GM12891 (cell line): ENCODE measurements at regions not wholly inside any gene's neighbourhood (a gene's known extent, or its start where the extent isn't known, plus 50 kb on each side); places are given as distances from the start of the nearest gene placed in this dataset.

Source experiments
- POLR2A ChIP-seq: IDR thresholded peaks from 2 replicates; pipeline ENCODE4 v1.6.1; 2011; ENCODE audit warnings: low read depth, low read length, control low read depth
- POLR2AphosphoS5 ChIP-seq: IDR thresholded peaks from 2 replicates; pipeline ENCODE4 v1.6.1; 2011; ENCODE audit warnings: low read depth, low read length, control low read depth
- SPI1 ChIP-seq: IDR thresholded peaks from 2 replicates; pipeline ENCODE4 v1.6.1; 2011; ENCODE audit warnings: low read depth, low read length, control low read depth

DNA sequence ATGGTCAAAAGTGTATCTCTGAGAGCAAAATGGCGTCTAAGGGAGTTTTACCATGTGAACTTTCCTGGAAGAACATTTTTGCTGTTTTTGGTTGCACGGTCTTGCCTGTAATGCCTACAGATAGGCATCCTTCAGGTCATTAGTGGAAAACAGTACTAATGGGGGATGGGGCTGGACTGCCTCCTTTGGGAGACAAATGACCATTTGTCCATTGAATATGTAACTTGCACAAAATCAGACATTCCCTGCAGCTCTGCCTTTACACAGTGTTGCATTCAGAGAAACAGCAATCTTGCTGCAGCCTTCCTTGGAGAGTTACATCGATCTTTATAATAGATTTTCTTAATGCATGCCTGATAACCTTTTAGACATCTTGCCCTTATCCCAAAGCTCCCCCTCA is 138.5 kb upstream of the EGFLAM start:
- TF ChIP-seq POLR2A, result no peak
- TF ChIP-seq POLR2AphosphoS5, result no peak
- TF ChIP-seq SPI1, result no peak
